GM12873 (cell line): ENCODE measurements at regions not wholly inside any gene's neighbourhood (a gene's known extent, or its start where the extent isn't known, plus 50 kb on each side); places are given as distances from the start of the nearest gene placed in this dataset.

Experiments
- CTCF ChIP-seq: IDR thresholded peaks from 2 replicates; pipeline ENCODE4 v1.5.1; 2012; ENCODE audit warnings: low read depth, mild to moderate bottlenecking, moderate library complexity, low read length, control low read depth; ENCODE audit not compliant: insufficient read depth; ENCODE audit errors: missing control alignments

GRCh38 chr3:194872669-194872977 lies 186.9 kb downstream of the FAM43A start:
- TF ChIP-seq CTCF, result no peak

GRCh38 chr3:194874206-194874605 lies 188.5 kb downstream of the FAM43A start:
- TF ChIP-seq CTCF, result no peak

- TF ChIP-seq CTCF, result no peak
Measured at GRCh38 chr3:194874783-194875182, 189.1 kb downstream of the FAM43A start.

GRCh38 chr3:194875581-194876402 lies 190.1 kb downstream of the FAM43A start:
- no peak for TF ChIP-seq CTCF

GRCh38 chr3:194876403-194877095 lies 190.9 kb downstream of the FAM43A start:
- TF ChIP-seq CTCF, result no peak

- TF ChIP-seq CTCF, result no peak
Measured at GRCh38 chr3:194877291-194878119, 191.8 kb downstream of the FAM43A start.
